Glutamatergic neuron (in vitro differentiated cells): ENCODE measurements at regions not wholly inside any gene's neighbourhood (a gene's known extent, or its start where the extent isn't known, plus 50 kb on each side); places are given as distances from the start of the nearest gene placed in this dataset.
A peak's percentile ranks its signal among the peaks of the same experiment; 100 is the strongest.

Source experiments
- DNase-seq: peaks from one replicate; pipeline ENCODE4 v3.0.0; 2022
- H3K27ac Mint-ChIP-seq: one replicate; pipeline ENCODE4 v1.8.0; 2020; ENCODE audit warnings: mild to moderate bottlenecking, mixed read lengths, inconsistent platforms; ENCODE audit not compliant: unreplicated experiment
- H3K27me3 Mint-ChIP-seq: one replicate; pipeline ENCODE4 v1.8.0; 2020; ENCODE audit warnings: mild to moderate bottlenecking, moderate library complexity, mixed read lengths, inconsistent platforms; ENCODE audit not compliant: unreplicated experiment
- H3K36me3 Mint-ChIP-seq: one replicate; pipeline ENCODE4 v1.8.0; 2020; ENCODE audit warnings: mild to moderate bottlenecking, mixed read lengths, inconsistent platforms; ENCODE audit not compliant: unreplicated experiment
- H3K4me1 Mint-ChIP-seq: one replicate; pipeline ENCODE4 v1.8.0; 2020; ENCODE audit warnings: mild to moderate bottlenecking, low read depth, mixed read lengths, inconsistent platforms; ENCODE audit not compliant: unreplicated experiment
- H3K4me3 Mint-ChIP-seq: one replicate; pipeline ENCODE4 v1.8.0; 2020; ENCODE audit warnings: mild to moderate bottlenecking, mixed read lengths, inconsistent platforms; ENCODE audit not compliant: unreplicated experiment
- H3K9me3 Mint-ChIP-seq: one replicate; pipeline ENCODE4 v1.8.0; 2020; ENCODE audit warnings: mild to moderate bottlenecking, moderate library complexity, mixed read lengths, inconsistent platforms; ENCODE audit not compliant: unreplicated experiment
- TF ChIP-seq, protein P1 (sequence below): fragments of 200-600 bp; sonication (generic); IDR thresholded peaks from one replicate; pipeline ENCODE4 v1.5.0; 2021; ENCODE audit not compliant: partially characterized antibody, unreplicated experiment

DNA sequence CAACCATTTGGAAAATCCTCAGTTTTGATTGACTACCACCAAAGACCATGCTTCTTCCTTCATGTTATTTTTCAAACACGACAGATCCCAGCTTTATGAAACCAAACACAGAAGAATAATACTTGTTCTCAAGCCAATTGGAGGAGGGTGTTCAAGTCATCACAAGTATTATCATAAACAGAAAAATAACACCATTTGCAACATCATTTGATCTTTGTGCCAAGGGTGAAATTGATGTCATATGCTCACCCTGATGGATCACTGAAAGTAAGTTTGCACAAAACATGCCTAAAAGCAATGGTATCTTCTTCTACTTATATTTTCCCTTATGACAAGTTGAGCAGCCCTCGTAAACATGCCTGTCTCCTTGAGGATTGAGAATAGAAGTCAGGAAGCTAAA is 448.0 kb upstream of the ZEB2 start:
- Mint-ChIP-seq H3K27me3 (peaks cover 2% of the 10 kb centered on the region), H3K27ac (no peak overlapping the region), H3K4me1 (no peaks in the 10 kb centered on the region), H3K36me3 (peaks cover 34% of the 10 kb centered on the region), H3K4me3 (no peak overlapping the region), H3K9me3 (peaks cover 14% of the 10 kb centered on the region)
- TF ChIP-seq, protein P1, sequence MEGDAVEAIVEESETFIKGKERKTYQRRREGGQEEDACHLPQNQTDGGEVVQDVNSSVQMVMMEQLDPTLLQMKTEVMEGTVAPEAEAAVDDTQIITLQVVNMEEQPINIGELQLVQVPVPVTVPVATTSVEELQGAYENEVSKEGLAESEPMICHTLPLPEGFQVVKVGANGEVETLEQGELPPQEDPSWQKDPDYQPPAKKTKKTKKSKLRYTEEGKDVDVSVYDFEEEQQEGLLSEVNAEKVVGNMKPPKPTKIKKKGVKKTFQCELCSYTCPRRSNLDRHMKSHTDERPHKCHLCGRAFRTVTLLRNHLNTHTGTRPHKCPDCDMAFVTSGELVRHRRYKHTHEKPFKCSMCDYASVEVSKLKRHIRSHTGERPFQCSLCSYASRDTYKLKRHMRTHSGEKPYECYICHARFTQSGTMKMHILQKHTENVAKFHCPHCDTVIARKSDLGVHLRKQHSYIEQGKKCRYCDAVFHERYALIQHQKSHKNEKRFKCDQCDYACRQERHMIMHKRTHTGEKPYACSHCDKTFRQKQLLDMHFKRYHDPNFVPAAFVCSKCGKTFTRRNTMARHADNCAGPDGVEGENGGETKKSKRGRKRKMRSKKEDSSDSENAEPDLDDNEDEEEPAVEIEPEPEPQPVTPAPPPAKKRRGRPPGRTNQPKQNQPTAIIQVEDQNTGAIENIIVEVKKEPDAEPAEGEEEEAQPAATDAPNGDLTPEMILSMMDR = no peak
- DNase-seq = no peak

DNA sequence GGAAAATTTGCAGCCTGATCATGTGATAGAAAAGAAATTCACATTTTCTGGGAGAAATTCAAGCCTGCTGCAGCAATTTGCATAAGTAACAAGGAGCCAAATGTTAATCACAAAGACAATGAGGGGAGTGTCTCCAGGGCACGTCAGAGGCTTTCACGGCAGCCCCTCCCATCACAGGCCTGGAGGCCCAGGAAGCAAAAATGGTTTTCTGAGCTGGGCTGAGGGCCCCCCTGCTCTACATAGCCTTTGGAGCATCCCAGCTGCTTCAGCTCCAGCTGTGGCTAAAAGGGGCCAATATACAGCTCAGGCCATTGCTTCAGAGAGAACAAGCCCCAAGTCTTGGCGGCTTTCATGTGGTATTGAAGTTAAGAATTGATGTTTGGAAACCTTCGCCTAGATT is 445.3 kb upstream of the ZEB2 start:
- DNase-seq = no peak
- Mint-ChIP-seq H3K9me3 (peaks cover 11% of the 10 kb centered on the region), H3K27ac (no peak overlapping the region), H3K4me1 (no peaks in the 10 kb centered on the region), H3K36me3 (peaks cover 32% of the 10 kb centered on the region), H3K4me3 (no peak overlapping the region), H3K27me3 (peaks cover 2% of the 10 kb centered on the region)
- TF ChIP-seq, protein P1 = no peak

DNA sequence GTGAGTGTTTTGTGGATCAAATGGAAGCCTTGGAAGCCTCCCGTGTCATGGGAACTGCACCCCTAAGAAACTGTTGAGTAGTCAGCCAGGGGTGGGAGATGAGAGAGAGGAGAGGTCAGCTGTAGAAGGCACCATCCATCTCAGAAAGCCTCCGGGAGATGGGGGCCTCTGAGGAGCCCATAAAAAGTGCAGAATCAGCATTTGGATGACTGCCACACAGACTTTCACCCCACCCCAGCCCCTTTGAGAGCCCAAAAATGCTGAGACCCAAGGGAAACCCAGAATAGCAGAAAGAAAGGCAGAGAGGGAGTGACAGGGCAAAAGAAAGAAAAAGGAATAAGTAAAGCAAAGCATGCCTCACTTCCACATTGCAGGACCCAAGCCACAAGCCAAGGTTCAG is 443.1 kb upstream of the ZEB2 start:
- Mint-ChIP-seq H3K9me3 (peaks cover 7% of the 10 kb centered on the region), H3K27me3 (peaks cover 2% of the 10 kb centered on the region), H3K4me1 (no peaks in the 10 kb centered on the region), H3K4me3 (no peak overlapping the region), H3K27ac (no peak overlapping the region), H3K36me3 (peaks cover 23% of the 10 kb centered on the region)
- DNase-seq = no peak
- TF ChIP-seq, protein P1 = no peak

DNA sequence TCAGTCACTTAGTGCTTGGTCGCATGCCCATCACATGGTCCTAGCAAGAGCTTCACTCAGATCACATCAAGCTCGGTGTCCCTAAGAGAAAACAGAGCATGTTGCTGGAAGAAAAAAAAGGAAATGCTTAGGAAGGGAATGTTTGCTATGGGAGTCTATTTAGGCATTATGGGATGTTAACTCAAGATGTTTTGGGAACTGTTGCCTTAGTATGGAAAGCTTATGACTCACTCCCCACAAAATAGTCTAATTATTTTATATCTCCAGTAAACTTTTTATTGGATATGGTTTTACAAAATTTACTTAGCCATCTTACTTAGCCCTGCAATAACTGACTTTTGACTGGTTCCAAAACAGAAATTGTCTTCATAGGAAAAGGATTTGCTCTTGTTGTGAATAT is 439.5 kb upstream of the ZEB2 start:
- no peaks in the 10 kb centered on the region for H3K4me1 Mint-ChIP-seq
- H3K27me3 Mint-ChIP-seq = no peaks in the 10 kb centered on the region
- TF ChIP-seq, protein P1 = no peak
- no peak overlapping the region for H3K27ac Mint-ChIP-seq
- no peak overlapping the region for H3K4me3 Mint-ChIP-seq
- no peak for DNase-seq
- H3K9me3 Mint-ChIP-seq = peaks cover under 1% of the 10 kb centered on the region
- peaks cover 2% of the 10 kb centered on the region for H3K36me3 Mint-ChIP-seq

DNA sequence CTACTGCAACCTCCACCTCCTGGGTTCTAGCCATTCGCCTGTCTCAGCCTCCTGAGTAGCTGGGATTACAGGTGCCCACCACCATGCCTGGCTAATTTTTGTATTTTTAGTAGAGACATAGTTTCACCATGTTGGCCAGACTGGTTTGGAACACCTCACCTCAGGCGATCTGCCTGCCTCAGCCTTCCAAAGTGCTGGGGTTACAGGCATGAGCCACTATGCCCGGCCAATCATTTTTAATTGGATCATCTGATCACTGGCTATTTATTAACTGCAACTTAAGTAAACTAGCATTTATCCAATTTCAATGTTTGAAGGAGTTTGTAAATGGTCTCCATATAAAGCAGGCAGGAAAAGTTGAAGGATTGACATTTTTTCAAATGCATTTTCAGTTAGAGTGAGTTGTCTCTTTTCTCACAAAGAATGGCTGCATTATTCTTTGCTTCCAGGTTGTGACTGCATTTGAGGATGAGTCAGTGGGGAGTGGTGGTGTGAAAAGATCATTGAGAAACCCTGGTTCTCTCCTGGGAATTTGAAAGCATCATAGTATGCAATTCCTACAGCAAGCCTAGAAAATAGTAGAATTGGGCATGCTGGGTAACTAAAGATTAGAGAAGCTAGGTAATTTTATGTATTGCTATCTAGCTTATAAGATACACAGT is 431.1 kb upstream of the ZEB2 start:
- Mint-ChIP-seq H3K9me3 (no peaks in the 10 kb centered on the region), H3K27ac (peak overlapping the region; percentile 2), H3K4me1 (peaks cover 6% of the 10 kb centered on the region), H3K36me3 (no peaks in the 10 kb centered on the region), H3K27me3 (no peaks in the 10 kb centered on the region), H3K4me3 (no peak overlapping the region)
- no peak for DNase-seq
- TF ChIP-seq, protein P1 = no peak
